KMS-11 (cell line): ENCODE measurements at regions not wholly inside any gene's neighbourhood (a gene's known extent, or its start where the extent isn't known, plus 50 kb on each side); places are given as distances from the start of the nearest gene placed in this dataset.
A peak's percentile ranks its signal among the peaks of the same experiment; 100 is the strongest.

Experiments used
- H2AFZ ChIP-seq: fragments of 200-600 bp; sonication (generic); 2 replicates; pipeline ENCODE4 v1.6.1; 2016; ENCODE audit warnings: antibody characterized with exemption, mixed run types, low read depth
- H3K27ac ChIP-seq: fragments of 200-600 bp; sonication (generic); 2 replicates; pipeline ENCODE4 v1.6.1; 2016; ENCODE audit warnings: mild to moderate bottlenecking, mixed run types
- H3K27me3 ChIP-seq: fragments of 200-600 bp; sonication (generic); 2 replicates; pipeline ENCODE4 v1.6.1; 2017; ENCODE audit warnings: mild to moderate bottlenecking, low read depth, mixed run types, moderate library complexity; ENCODE audit not compliant: insufficient read depth
- H3K36me3 ChIP-seq: fragments of 200-600 bp; sonication (generic); 2 replicates; pipeline ENCODE4 v1.6.1; 2017; ENCODE audit warnings: mild to moderate bottlenecking, mixed run types; ENCODE audit not compliant: insufficient read depth
- H3K4me1 ChIP-seq: fragments of 200-600 bp; sonication (generic); 2 replicates; pipeline ENCODE4 v1.6.1; 2016; ENCODE audit warnings: mild to moderate bottlenecking, low read depth, mixed run types; ENCODE audit not compliant: poor library complexity, severe bottlenecking
- H3K4me2 ChIP-seq: fragments of 200-600 bp; sonication (generic); 2 replicates; pipeline ENCODE4 v1.7.0; 2016; ENCODE audit warnings: mild to moderate bottlenecking, mixed run types
- H3K4me3 ChIP-seq: fragments of 200-600 bp; sonication (generic); IDR thresholded peaks from 2 replicates; pipeline ENCODE4 v1.6.1; 2017; ENCODE audit warnings: low read depth, low read length, mixed read lengths; ENCODE audit not compliant: insufficient read depth
- H3K79me2 ChIP-seq: fragments of 200-600 bp; sonication (generic); 2 replicates; pipeline ENCODE4 v1.6.1; 2016; ENCODE audit warnings: low read depth, mixed run types; ENCODE audit not compliant: insufficient read depth
- H3K9ac ChIP-seq: fragments of 200-600 bp; sonication (generic); 2 replicates; pipeline ENCODE4 v1.6.1; 2016; ENCODE audit warnings: mild to moderate bottlenecking, mixed run types
- H4K20me1 ChIP-seq: fragments of 200-600 bp; sonication (generic); 2 replicates; pipeline ENCODE4 v1.6.1; 2016; ENCODE audit warnings: mild to moderate bottlenecking, mixed run types; ENCODE audit not compliant: insufficient read depth
- TF ChIP-seq, protein P1 (sequence below): fragments of 200-600 bp; sonication (generic); conservative IDR thresholded peaks from 2 replicates; pipeline ENCODE4 v1.6.1; 2017; ENCODE audit warnings: low read depth, mild to moderate bottlenecking, antibody characterized with exemption, low read length, moderate library complexity, mixed read lengths

- Histone ChIP-seq H3K36me3 (no peaks in the 10 kb centered on the region), H3K4me3 (no peak overlapping the region), H3K4me1 (peaks cover 16% of the 10 kb centered on the region), H3K4me2 (peak overlapping the region; percentile 23; the same call in 1 of the 2 replicates), H3K27me3 (no peaks in the 10 kb centered on the region), H2AFZ (no peak overlapping the region), H3K79me2 (no peaks in the 10 kb centered on the region), H3K9ac (no peak overlapping the region), H4K20me1 (no peaks in the 10 kb centered on the region), H3K27ac (no peak overlapping the region)
- TF ChIP-seq, protein P1, sequence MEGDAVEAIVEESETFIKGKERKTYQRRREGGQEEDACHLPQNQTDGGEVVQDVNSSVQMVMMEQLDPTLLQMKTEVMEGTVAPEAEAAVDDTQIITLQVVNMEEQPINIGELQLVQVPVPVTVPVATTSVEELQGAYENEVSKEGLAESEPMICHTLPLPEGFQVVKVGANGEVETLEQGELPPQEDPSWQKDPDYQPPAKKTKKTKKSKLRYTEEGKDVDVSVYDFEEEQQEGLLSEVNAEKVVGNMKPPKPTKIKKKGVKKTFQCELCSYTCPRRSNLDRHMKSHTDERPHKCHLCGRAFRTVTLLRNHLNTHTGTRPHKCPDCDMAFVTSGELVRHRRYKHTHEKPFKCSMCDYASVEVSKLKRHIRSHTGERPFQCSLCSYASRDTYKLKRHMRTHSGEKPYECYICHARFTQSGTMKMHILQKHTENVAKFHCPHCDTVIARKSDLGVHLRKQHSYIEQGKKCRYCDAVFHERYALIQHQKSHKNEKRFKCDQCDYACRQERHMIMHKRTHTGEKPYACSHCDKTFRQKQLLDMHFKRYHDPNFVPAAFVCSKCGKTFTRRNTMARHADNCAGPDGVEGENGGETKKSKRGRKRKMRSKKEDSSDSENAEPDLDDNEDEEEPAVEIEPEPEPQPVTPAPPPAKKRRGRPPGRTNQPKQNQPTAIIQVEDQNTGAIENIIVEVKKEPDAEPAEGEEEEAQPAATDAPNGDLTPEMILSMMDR: no peak
Measured at GRCh38 chr4:63708661-63709060, 700.6 kb downstream of the TECRL start.

DNA sequence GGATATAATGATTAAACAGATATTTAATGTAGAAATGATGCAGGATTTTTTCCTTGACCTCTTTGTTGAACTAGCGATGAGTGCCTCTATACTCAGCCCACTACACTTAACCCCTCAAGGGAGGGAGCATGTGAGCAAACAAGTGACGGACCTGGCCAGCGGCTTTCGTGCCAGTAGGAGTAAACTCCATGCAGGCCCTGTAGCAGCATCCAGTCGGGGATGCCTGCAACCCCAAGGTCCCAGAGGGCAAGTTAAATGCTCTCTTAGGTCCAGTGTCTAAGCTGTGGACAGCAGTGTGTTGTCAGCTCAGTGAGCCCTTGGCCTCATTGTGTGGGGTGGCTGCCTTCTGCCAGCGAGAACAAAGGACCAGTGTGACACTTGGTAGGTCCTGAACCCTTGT is 708.7 kb downstream of the TECRL start:
- TF ChIP-seq, protein P1: no peak
- Histone ChIP-seq H2AFZ (no peak overlapping the region), H3K9ac (no peak overlapping the region), H3K36me3 (no peaks in the 10 kb centered on the region), H3K4me3 (no peak overlapping the region), H4K20me1 (no peaks in the 10 kb centered on the region), H3K4me1 (no peaks in the 10 kb centered on the region), H3K79me2 (no peaks in the 10 kb centered on the region), H3K27me3 (no peaks in the 10 kb centered on the region), H3K4me2 (no peak overlapping the region), H3K27ac (no peak overlapping the region)

GRCh38 chr4:63693321-63693720 is 715.9 kb downstream of the TECRL start:
- H3K9ac ChIP-seq: no peak overlapping the region
- H3K4me2 ChIP-seq: no peak overlapping the region
- H3K36me3 ChIP-seq: no peaks in the 10 kb centered on the region
- H3K27me3 ChIP-seq: no peaks in the 10 kb centered on the region
- H3K79me2 ChIP-seq: no peaks in the 10 kb centered on the region
- no peak overlapping the region for H3K27ac ChIP-seq
- no peaks in the 10 kb centered on the region for H3K4me1 ChIP-seq
- TF ChIP-seq, protein P1: no peak
- H4K20me1 ChIP-seq: no peaks in the 10 kb centered on the region
- no peak overlapping the region for H2AFZ ChIP-seq
- no peak overlapping the region for H3K4me3 ChIP-seq

GRCh38 chr4:63678358-63678931 is 730.8 kb downstream of the TECRL start:
- no peak overlapping the region for H3K4me2 ChIP-seq
- H3K27me3 ChIP-seq: no peaks in the 10 kb centered on the region
- H4K20me1 ChIP-seq: 0 out of 2 replicates have a peak, but pooled peaks cover 2% of the 10 kb centered on the region

More at GRCh38 chr4:63678358-63678931, 730.8 kb downstream of the TECRL start:
- no peak overlapping the region for H3K9ac ChIP-seq
- H3K27ac ChIP-seq: no peak overlapping the region
- TF ChIP-seq, protein P1: no peak
- H3K36me3 ChIP-seq: no peaks in the 10 kb centered on the region
- no peak overlapping the region for H2AFZ ChIP-seq
- no peak overlapping the region for H3K4me3 ChIP-seq
- no peaks in the 10 kb centered on the region for H3K4me1 ChIP-seq
- H3K79me2 ChIP-seq: no peaks in the 10 kb centered on the region
